Prostate gland (tissue), 2 donors: ENCODE measurements at regions not wholly inside any gene's neighbourhood (a gene's known extent, or its start where the extent isn't known, plus 50 kb on each side); places are given as distances from the start of the nearest gene placed in this dataset.

ENCODE experiments used
- POLR2A ChIP-seq: fragments of 450-650 bp; IDR thresholded peaks from one replicate; pipeline ENCODE4 v1.6.1; 2016; ENCODE audit warnings: antibody characterized with exemption, mild to moderate bottlenecking
- POLR2AphosphoS5 ChIP-seq: sonication (generic); formaldehyde crosslinking; IDR thresholded peaks from one replicate; pipeline ENCODE4 v1.6.1; 2017; ENCODE audit warnings: antibody characterized with exemption
- TF ChIP-seq, protein P1 (sequence below), 4 experiments: fragments of 200-600 bp in 2 of 4; fragments of 450-650 bp in 2 of 4; sonication (generic) in 2 of 4; IDR thresholded peaks; 1 replicate in 3 of 4; 2 replicates in 1 of 4; pipeline ENCODE4 v1.5.1; 2016 to 2019; ENCODE audit warnings: antibody characterized with exemption in 4 of 4, mild to moderate bottlenecking in 2 of 4, moderate library complexity in 2 of 4

DNA sequence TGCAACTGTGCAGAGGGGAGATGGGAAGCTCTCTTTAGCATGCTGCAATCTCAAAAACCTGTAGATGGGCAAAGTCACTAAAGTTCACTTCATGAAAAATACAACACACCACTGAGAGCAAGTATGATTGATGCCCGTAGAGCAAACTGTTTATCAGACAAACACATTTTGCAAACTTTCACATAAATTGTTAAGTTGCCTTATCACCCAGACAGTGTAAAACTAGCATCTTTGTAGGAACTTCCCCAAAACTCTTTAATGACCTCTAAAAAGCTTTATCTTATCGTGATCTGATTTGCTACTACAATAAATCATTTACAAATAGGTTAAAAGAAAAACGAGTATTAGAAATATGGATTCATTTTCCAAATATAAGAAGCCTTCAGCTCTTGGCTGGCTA, 391.0 kb downstream of the LMO4 start:
- TF ChIP-seq, protein P1, sequence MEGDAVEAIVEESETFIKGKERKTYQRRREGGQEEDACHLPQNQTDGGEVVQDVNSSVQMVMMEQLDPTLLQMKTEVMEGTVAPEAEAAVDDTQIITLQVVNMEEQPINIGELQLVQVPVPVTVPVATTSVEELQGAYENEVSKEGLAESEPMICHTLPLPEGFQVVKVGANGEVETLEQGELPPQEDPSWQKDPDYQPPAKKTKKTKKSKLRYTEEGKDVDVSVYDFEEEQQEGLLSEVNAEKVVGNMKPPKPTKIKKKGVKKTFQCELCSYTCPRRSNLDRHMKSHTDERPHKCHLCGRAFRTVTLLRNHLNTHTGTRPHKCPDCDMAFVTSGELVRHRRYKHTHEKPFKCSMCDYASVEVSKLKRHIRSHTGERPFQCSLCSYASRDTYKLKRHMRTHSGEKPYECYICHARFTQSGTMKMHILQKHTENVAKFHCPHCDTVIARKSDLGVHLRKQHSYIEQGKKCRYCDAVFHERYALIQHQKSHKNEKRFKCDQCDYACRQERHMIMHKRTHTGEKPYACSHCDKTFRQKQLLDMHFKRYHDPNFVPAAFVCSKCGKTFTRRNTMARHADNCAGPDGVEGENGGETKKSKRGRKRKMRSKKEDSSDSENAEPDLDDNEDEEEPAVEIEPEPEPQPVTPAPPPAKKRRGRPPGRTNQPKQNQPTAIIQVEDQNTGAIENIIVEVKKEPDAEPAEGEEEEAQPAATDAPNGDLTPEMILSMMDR (IDR thresholded peaks at IDR 0.05) = no peak
- no peak for TF ChIP-seq POLR2A
- TF ChIP-seq POLR2AphosphoS5 = no peak
